ENCODE measurements at regions not wholly inside any gene's neighbourhood (a gene's known extent, or its start where the extent isn't known, plus 50 kb on each side); places are given as distances from the start of the nearest gene placed in this dataset.

GRCh38 chr17:81345228-81346089 is 49.8 kb upstream of the BAHCC1 start:
- Histone ChIP-seq H3K4me3 (ENCODE audit: low read depth, low read length) (peak overlapping the region; percentile 83), H3K4me1 (ENCODE audit: insufficient read depth) (peaks cover 1% of the 10 kb centered on the region), H3K36me3 (ENCODE audit: insufficient read depth) (no peaks in the 10 kb centered on the region), H3K27ac (ENCODE audit: low read depth) (peak overlapping the region; percentile 97)
- no peak for DNase-seq (ENCODE audit: extremely low spot score)
- WGBS = under 1% methylated on average over 84 of the region's 95 CpGs

All from urinary bladder (tissue), 3 donors.